Mucosa of rectum (tissue), 2 donors: ENCODE measurements at regions not wholly inside any gene's neighbourhood (a gene's known extent, or its start where the extent isn't known, plus 50 kb on each side); places are given as distances from the start of the nearest gene placed in this dataset.

Source experiments
- H3K27ac ChIP-seq, 2 donors: one replicate each; pipeline ENCODE4 v1.7.0; 2013; ENCODE audit warnings: inconsistent platforms in 2 of 2, low read depth in 2 of 2, low read length in 2 of 2
- H3K27me3 ChIP-seq, 2 donors: one replicate each; pipeline ENCODE4 v1.7.0; 2013; ENCODE audit warnings: low read length in 2 of 2; ENCODE audit not compliant: control insufficient read depth in 2 of 2, insufficient read depth in 2 of 2
- H3K36me3 ChIP-seq, 2 donors: one replicate each; pipeline ENCODE4 v1.7.0; 2013; ENCODE audit warnings: low read length in 2 of 2; ENCODE audit not compliant: control insufficient read depth in 2 of 2, insufficient read depth in 2 of 2
- H3K4me1 ChIP-seq, 2 donors: one replicate each; pipeline ENCODE4 v1.7.0; 2013; ENCODE audit warnings: low read length in 2 of 2, mild to moderate bottlenecking in 1 of 2; ENCODE audit not compliant: control insufficient read depth in 2 of 2, insufficient read depth in 2 of 2
- H3K4me3 ChIP-seq, 2 donors: one replicate each; pipeline ENCODE4 v1.7.0; 2013; ENCODE audit warnings: low read length in 2 of 2
- H3K9ac ChIP-seq, 2 donors: one replicate each; pipeline ENCODE4 v1.7.0; 2013; ENCODE audit warnings: low read length in 2 of 2, low read depth in 1 of 2, mild to moderate bottlenecking in 1 of 2
- H3K9me3 ChIP-seq, 2 donors: one replicate each; pipeline ENCODE4 v1.7.0; 2013; ENCODE audit warnings: low read length in 2 of 2; ENCODE audit not compliant: control insufficient read depth in 2 of 2
- donor health status: healthy.
- donor health status: Normal muscosa, but diverticular disease.

DNA sequence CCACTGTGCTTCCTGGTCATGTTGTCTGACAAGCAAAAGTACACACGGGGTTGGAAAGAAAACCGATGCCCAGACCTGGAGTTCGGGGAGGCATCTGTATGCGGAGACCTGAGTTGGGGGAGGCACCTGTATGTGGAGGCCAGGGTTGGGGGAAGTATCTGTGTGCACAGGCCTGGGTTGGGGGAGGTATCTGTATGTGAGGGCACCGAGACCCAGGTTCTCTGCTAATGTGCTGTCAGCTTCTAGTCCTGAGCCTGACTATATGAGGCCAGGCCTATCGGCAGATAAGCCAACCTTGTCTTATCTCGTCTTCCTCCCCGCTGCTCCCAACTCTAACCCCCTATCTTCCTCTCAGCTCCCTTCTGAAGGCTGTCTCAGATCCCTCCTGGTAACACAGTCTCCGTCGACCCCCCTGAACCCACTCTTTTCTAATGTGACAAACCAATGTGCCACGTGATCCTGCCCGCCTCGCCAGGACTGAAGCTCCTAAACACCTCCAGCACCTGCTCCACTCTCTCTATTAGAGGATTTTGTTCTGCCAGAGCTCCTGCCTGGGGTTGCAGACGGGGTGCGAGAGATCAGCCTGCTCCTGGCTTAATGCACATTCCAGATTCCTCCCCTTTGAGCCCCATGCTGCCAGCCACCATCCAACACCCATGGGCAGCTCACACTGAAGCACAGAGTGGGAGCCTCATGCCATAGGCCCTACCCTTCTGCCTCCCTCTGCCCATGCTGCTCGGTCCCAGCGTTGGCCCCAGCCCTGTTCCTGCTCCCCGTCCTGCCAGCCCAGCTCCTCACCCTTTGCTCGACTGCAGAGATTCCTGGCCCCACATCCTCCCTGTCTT lies 188.4 kb downstream of the SH3BP4 start:
- Histone ChIP-seq H3K27me3 (no peaks in the 10 kb centered on the region), H3K27ac (no peak overlapping the region), H3K9ac (no peak overlapping the region), H3K4me3 (no peak overlapping the region), H3K4me1 (peaks cover 13 to 17% of the 10 kb centered on the region in 2 donors), H3K9me3 (no peaks in the 10 kb centered on the region), H3K36me3 (no peaks in the 10 kb centered on the region)

DNA sequence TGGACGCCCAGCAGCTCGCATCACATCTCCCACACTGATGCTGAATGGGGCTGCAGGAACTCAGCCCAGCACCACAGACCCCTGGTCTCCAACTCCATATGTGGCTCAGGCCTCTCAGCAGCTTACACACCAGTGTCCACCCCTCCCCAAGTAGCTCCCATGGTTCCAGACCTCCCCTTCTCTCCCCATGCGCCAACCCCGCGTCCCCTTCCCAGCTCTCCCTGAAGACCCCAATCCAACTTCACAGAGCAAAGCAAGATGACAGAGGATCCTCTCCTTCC lies 188.9 kb downstream of the SH3BP4 start:
- Histone ChIP-seq H3K27ac (no peak overlapping the region), H3K9ac (no peak overlapping the region), H3K36me3 (no peaks in the 10 kb centered on the region), H3K4me1 (peaks cover 13 to 20% of the 10 kb centered on the region in 2 donors), H3K9me3 (no peaks in the 10 kb centered on the region), H3K27me3 (no peaks in the 10 kb centered on the region), H3K4me3 (no peak overlapping the region)

DNA sequence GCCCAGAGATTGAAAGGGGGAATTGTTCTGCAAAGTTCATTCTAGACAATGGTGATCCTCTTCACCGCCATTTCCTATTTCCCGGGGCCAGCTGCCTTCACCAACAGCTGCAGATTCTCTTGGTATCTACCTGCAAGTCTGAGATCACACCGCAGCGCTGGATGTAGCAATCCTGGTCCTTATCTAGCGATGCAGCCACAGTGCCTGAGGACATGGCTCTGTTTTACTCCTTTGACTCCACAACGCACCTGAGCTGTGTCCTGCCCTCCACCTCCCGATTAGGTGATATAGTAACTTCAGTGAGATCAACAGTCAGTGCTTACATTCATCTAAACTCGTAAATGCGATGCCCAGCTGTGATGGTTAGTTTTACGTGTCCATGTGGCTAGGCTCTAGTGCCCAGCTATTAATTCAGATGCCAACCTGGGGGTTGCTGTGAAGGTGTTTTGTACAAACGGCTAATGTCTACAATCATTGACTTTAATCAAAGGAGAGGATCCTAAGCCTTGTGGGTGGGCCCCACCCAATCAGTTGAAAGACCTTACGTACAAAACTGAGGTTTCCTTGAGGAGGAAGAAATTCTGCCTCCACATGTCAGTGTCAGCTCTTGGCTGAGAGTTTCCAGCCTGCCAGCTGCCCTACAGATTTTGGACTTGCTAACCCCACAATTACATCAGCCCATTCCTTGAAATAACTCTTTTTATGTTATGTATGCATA lies 189.8 kb downstream of the SH3BP4 start:
- no peaks in the 10 kb centered on the region for H3K36me3 ChIP-seq
- peak overlapping the region in 1 of 2 donors; percentile 23 for H3K9ac ChIP-seq
- no peaks in the 10 kb centered on the region for H3K27me3 ChIP-seq
- H3K27ac ChIP-seq = peak overlapping the region; percentile 66 to 80
- no peaks in the 10 kb centered on the region for H3K9me3 ChIP-seq
- no peak overlapping the region for H3K4me3 ChIP-seq
- peaks cover 13 to 20% of the 10 kb centered on the region in 2 donors for H3K4me1 ChIP-seq

DNA sequence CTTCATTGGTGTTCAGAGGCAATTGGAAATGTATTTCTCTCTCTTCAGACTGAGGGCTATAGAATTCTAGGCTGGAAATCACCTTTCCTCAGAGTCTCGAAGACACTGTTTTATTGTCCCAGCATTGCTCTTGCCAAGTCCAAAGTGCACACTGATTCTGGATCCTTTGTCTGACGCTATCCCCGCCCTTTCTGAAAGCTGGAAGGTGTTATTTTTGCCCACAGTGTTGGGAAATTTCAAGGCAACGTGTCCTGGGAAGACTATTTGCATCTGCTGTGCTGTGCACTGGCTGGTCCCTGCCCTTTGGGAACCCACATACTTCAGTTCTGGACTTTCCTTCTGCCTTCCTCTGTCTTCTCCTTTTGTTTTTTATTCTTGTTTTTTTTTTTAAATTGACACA lies 190.8 kb downstream of the SH3BP4 start:
- Histone ChIP-seq H3K4me1 (peaks cover 16 to 21% of the 10 kb centered on the region in 2 donors), H3K4me3 (peak overlapping the region; percentile 5 to 14), H3K27me3 (no peaks in the 10 kb centered on the region), H3K27ac (peak overlapping the region; percentile 66 to 80), H3K9me3 (no peaks in the 10 kb centered on the region), H3K9ac (no peak overlapping the region), H3K36me3 (no peaks in the 10 kb centered on the region)

DNA sequence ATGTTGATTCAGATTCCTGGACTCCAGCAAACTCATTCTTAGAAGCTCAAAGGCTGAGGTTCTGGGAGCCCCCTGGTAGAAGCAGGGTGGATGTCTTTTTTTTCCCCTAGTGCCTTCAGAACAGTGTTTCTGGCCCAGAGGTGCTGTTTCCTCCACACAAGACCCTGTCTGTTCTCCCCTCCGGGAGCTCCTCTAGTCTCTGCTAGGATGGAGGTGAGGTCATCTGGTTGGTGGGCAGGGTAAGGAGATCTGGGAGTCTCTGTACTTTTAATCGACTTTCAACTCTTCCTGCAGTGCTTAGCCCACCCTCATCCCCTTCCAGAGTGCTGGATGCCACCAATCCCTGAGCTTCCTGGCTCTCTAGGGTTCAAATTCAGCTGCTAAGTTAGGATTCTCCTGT lies 192.0 kb downstream of the SH3BP4 start:
- no peak overlapping the region for H3K9ac ChIP-seq
- no peak overlapping the region for H3K27ac ChIP-seq
- no peak overlapping the region for H3K4me3 ChIP-seq
- H3K36me3 ChIP-seq = no peaks in the 10 kb centered on the region
- no peaks in the 10 kb centered on the region for H3K9me3 ChIP-seq
- H3K4me1 ChIP-seq = peaks cover 23 to 31% of the 10 kb centered on the region in 2 donors
- H3K27me3 ChIP-seq = no peaks in the 10 kb centered on the region

DNA sequence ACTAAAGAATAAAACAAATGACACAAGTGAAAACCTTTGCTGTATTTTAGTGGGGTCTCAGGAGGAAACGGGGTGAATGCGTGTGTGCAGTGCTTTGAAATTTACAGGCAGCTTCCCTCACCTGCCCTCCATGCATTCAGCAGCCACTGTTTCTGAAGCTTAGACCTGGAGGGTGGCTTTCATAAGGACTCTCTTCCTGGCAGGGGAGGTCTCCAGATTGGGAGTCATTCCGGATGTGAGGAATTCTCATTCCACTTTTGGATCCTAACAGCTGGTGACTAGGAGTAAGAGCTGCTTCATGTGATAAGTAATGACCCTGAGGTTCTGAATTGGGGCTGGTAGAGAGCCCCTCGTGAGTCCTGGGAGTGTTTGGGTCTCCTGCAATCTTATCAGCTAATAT lies 192.5 kb downstream of the SH3BP4 start:
- Histone ChIP-seq H3K4me3 (no peak overlapping the region), H3K9ac (no peak overlapping the region), H3K36me3 (no peaks in the 10 kb centered on the region), H3K27me3 (no peaks in the 10 kb centered on the region), H3K27ac (no peak overlapping the region), H3K9me3 (no peaks in the 10 kb centered on the region), H3K4me1 (peaks cover 27 to 36% of the 10 kb centered on the region in 2 donors)

DNA sequence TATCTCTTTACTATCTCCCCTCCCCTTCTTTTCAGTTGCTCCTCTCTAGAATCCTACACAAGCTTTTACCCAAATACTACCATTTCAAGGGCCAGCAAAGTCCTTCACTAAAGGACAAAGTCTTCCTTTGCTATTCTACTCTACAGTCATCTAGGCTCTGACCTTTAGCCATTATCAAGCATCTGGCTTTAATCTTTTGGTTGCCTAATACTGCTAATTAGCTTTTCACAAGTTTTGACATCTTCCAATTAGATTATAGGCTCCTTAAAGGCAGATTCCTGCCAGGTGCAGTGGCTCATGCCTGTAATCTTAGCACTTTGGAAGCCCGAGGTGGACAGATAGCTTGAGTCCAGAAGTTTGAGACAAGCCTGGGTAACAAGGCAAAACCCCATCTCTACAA lies 194.4 kb downstream of the SH3BP4 start:
- Histone ChIP-seq H3K27ac (no peak overlapping the region), H3K36me3 (no peaks in the 10 kb centered on the region), H3K9me3 (no peaks in the 10 kb centered on the region), H3K9ac (no peak overlapping the region), H3K4me3 (no peak overlapping the region), H3K4me1 (peaks cover 32 to 50% of the 10 kb centered on the region in 2 donors), H3K27me3 (no peaks in the 10 kb centered on the region)

DNA sequence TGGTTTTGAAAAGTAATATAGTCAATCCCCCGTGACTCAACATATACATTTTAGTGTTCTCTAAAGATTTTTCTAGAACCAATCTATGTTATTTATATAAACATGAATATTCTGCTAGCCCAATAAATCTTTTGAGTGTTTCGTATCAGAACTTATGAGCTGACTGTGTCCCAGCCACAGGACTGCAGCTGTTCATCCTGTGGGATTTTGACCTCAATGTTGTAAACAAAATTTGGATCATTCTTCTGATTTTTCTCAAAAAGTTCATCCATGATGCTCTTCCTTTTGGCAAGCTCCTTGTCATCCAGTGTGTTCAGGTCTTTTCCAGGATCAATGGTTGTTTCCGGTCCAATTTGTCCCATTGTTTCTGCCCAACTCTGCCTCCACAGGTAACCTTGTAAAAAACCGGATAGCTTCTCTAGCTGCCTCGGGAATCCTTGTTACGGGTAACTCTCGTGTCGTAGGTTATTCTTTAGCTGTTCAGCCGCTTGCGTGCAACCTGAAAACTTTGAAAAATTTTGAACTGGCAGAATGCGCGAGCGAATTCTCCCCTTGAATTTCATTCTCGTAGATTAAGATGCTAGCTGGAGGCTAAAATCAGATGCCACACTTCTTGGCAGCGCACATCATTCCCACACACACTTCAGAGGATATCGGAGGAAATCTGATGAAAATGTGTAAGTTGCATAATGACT lies 195.2 kb downstream of the SH3BP4 start:
- no peaks in the 10 kb centered on the region for H3K36me3 ChIP-seq
- H3K9ac ChIP-seq = no peak overlapping the region
- H3K4me3 ChIP-seq = no peak overlapping the region
- H3K9me3 ChIP-seq = no peaks in the 10 kb centered on the region
- H3K27ac ChIP-seq = peak overlapping the region in 1 of 2 donors; percentile 48
- H3K27me3 ChIP-seq = no peaks in the 10 kb centered on the region
- peaks cover 26 to 43% of the 10 kb centered on the region in 2 donors for H3K4me1 ChIP-seq

DNA sequence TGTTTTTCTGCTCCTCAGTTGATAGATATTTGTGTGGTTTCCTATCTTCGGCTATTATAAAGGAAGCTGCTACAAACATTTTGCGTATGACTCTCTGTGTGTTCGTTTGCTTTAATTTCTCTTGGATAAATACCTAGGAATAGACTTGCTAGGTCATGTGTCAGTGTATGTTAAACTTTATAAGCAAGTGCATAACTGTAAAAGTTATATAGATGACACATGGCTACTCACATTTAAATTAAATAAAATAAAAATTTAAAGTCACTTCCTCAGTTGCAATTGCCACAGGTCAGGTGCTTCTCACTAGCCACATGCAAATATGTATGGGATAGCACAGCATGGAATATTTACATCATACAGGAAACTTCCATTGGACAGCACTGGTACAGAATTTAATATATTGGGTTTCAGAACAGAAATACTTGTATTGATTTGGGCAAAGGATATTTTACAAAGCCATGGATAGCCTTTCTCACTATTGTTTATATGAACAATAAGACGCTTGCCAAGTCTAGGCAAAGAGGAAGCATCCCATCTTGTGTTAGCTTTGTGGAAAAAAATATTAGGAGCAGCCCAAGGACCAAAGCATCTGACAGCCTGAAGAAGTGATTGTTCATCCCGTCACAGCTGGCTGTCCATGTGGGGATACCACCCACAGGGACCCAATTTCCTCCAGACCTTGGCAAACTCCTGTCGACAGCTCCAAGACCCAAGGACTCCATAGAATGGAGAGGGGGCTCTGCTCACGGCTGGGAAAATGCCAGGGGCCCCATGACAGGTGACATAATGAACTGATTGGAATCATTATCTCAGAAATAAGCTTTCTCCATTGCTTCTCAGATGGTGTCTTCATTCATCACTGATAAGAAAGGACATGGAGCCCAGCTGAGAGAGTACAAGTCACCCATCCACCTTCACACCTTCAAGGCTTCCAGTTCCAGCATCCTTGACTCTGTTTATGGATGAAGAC lies 196.7 kb downstream of the SH3BP4 start:
- Histone ChIP-seq H3K27ac (peak overlapping the region; percentile 65 to 78), H3K9me3 (no peaks in the 10 kb centered on the region), H3K4me1 (peaks cover 23 to 33% of the 10 kb centered on the region in 2 donors), H3K36me3 (no peaks in the 10 kb centered on the region), H3K27me3 (no peaks in the 10 kb centered on the region), H3K9ac (no peak overlapping the region), H3K4me3 (no peak overlapping the region)
